SHP77 (cell line): ENCODE measurements at regions not wholly inside any gene's neighbourhood (a gene's known extent, or its start where the extent isn't known, plus 50 kb on each side); places are given as distances from the start of the nearest gene placed in this dataset.
"Not testable (repeated sequence)": the region's sequence is repeated elsewhere in the genome, so short reads cannot be mapped to it uniquely, and the experiment has no call there.

ENCODE experiments used
- DNase-seq, 2 experiments: peaks; one replicate each; lab custom pipeline; 2025; lab: John Stamatoyannopoulos, UW

GRCh38 chr1:214143006-214143992 is 137.7 kb upstream of the SMYD2 start:
- DNase-seq = no peak

GRCh38 chr1:214144521-214144920 is 136.4 kb upstream of the SMYD2 start:
- DNase-seq = not testable (repeated sequence)

- no peak for DNase-seq
Measured at GRCh38 chr1:214146523-214146922, 134.4 kb upstream of the SMYD2 start.

GRCh38 chr1:214154596-214155292 is 126.2 kb upstream of the SMYD2 start:
- no peak for DNase-seq

- no peak for DNase-seq
Measured at GRCh38 chr1:214155987-214156625, 124.9 kb upstream of the SMYD2 start.

- no peak for DNase-seq
Measured at GRCh38 chr1:214164173-214164572, 116.8 kb upstream of the SMYD2 start.

- DNase-seq = no peak
Measured at GRCh38 chr1:214165850-214166374, 115.0 kb upstream of the SMYD2 start.

GRCh38 chr1:214174508-214175199 is 106.3 kb upstream of the SMYD2 start:
- DNase-seq = no peak

- no peak for DNase-seq
Measured at GRCh38 chr1:214178102-214178501, 102.9 kb upstream of the SMYD2 start.

GRCh38 chr1:214184992-214185391 is 96.0 kb upstream of the SMYD2 start:
- no peak for DNase-seq

- DNase-seq = no peak
Measured at GRCh38 chr1:214186103-214186824, 94.7 kb upstream of the SMYD2 start.

- DNase-seq = no peak
Measured at GRCh38 chr1:214187121-214187900, 93.6 kb upstream of the SMYD2 start.

GRCh38 chr1:214187933-214188332 is 93.0 kb upstream of the SMYD2 start:
- DNase-seq = no peak

GRCh38 chr1:214188835-214189234 is 92.1 kb upstream of the SMYD2 start:
- DNase-seq = no peak

- no peak for DNase-seq
Measured at GRCh38 chr1:214192825-214193643, 87.9 kb upstream of the SMYD2 start.

GRCh38 chr1:214193691-214194090 is 87.3 kb upstream of the SMYD2 start:
- no peak for DNase-seq

- no peak for DNase-seq
Measured at GRCh38 chr1:214198571-214198970, 82.4 kb upstream of the SMYD2 start.

- no peak for DNase-seq
Measured at GRCh38 chr1:214199585-214199984, 81.4 kb upstream of the SMYD2 start.

GRCh38 chr1:214202992-214203391 is 78.0 kb upstream of the SMYD2 start:
- no peak for DNase-seq
